K562 (cell line): ENCODE measurements at regions not wholly inside any gene's neighbourhood (a gene's known extent, or its start where the extent isn't known, plus 50 kb on each side); places are given as distances from the start of the nearest gene placed in this dataset.

Experiments
- ATAC-seq: fragments of 200-7000 bp; cut with Tn5 transposase; 3 replicates; pipeline ENCODE4 v1.9.1; 2020; ENCODE audit warnings: moderate library complexity
- BruUV-seq: library from RNA; stranded (reverse); fragments of 400-500 nt; replicated peaks from 2 replicates; lab custom pipeline; 2021; lab: Mats Ljungman, UMichigan
- CTCF ChIA-PET: fragments of 300-600 bp; formaldehyde crosslinking; extraction: SDS; loops from one replicate; lab custom pipeline; 2021; ENCODE audit warnings: low intra/inter-chr PET ratio; lab: Yijun Ruan, JAX
- POLR2A ChIA-PET: fragments of 300-600, 350-650 bp; sonication (Branson Sonifier 250); formaldehyde crosslinking; extraction: SDS; loops from one replicate; lab custom pipeline; 2021; ENCODE audit warnings: antibody characterized with exemption, inconsistent platforms; lab: Yijun Ruan, JAX
- DNase-seq, 4 experiments: peaks; one replicate each; pipeline versions ENCODE4 v3.0.0 to v3.0.0-alpha.2; 2011 to 2018; ENCODE audit warnings: low spot score in 3 of 4, mixed read lengths in 3 of 4; ENCODE audit errors: extremely low read depth in 1 of 4
- FAIRE-seq: peaks from 2 replicates; lab custom pipeline; 2011; peaks lifted over from hg19 to GRCh38; lab: Jason Lieb, UNC
- H2AFZ ChIP-seq: 2 replicates; pipeline ENCODE4 v1.6.0; 2011; ENCODE audit warnings: low read depth, low read length, control low read depth, inconsistent platforms
- H3K27ac ChIP-seq: fragments of 200-600 bp; 3 replicates; pipeline ENCODE4 v1.8.0; 2011; ENCODE audit warnings: low read depth, mild to moderate bottlenecking, control low read depth, inconsistent platforms, low read length, moderate library complexity, mixed read lengths; ENCODE audit errors: extremely low read depth
- H3K27me3 ChIP-seq, 2 experiments: fragments of 300-600 bp in 1 of 2; 2 replicates in 1 of 2; 3 replicates in 1 of 2; pipeline versions ENCODE4 v1.6.0 to v1.8.0; 2011; ENCODE audit warnings: inconsistent platforms in 2 of 2, low read length in 2 of 2, mild to moderate bottlenecking in 1 of 2, mixed read lengths in 1 of 2, moderate library complexity in 1 of 2; ENCODE audit not compliant: control insufficient read depth in 2 of 2, insufficient read depth in 2 of 2
- H3K36me3 ChIP-seq: fragments of 300-600 bp; 3 replicates; pipeline ENCODE4 v1.8.0; 2011; ENCODE audit warnings: mild to moderate bottlenecking, low read length, inconsistent platforms; ENCODE audit not compliant: control insufficient read depth, insufficient read depth
- H3K4me1 ChIP-seq, 2 experiments: fragments of 200-600 bp in 1 of 2; replicated peaks in 1 of 2; 2 replicates in 1 of 2; 3 replicates in 1 of 2; pipeline versions ENCODE4 v1.5.1 to v1.8.0; 2011; ENCODE audit warnings: inconsistent platforms in 2 of 2, low read length in 2 of 2, mild to moderate bottlenecking in 1 of 2, mixed read lengths in 1 of 2, moderate library complexity in 1 of 2; ENCODE audit not compliant: control insufficient read depth in 2 of 2, insufficient read depth in 2 of 2
- H3K4me2 ChIP-seq: 2 replicates; pipeline ENCODE4 v1.6.1; 2011; ENCODE audit warnings: low read length, control low read depth, inconsistent platforms, mixed read lengths; ENCODE audit not compliant: insufficient read depth
- H3K4me3 ChIP-seq: fragments of 200-600 bp; sonication (generic), shearing (Covaris generic); 2 replicates; pipeline ENCODE4 v1.5.1; 2016; ENCODE audit warnings: control low read depth, inconsistent platforms
- H3K79me2 ChIP-seq: fragments of 200-600 bp; 3 replicates; pipeline ENCODE4 v1.8.0; 2011; ENCODE audit warnings: low read length, inconsistent platforms; ENCODE audit not compliant: control insufficient read depth, insufficient read depth
- H3K9ac ChIP-seq, 2 experiments: 2 replicates each; pipeline versions ENCODE4 v1.6.0 to v1.6.1; 2011; ENCODE audit warnings: low read depth in 2 of 2, low read length in 2 of 2, control low read depth in 1 of 2, inconsistent platforms in 1 of 2, mild to moderate bottlenecking in 1 of 2, mixed read lengths in 1 of 2; ENCODE audit not compliant: insufficient read depth in 1 of 2
- H3K9me1 ChIP-seq: one replicate; pipeline ENCODE4 v1.6.0; 2011; ENCODE audit warnings: inconsistent platforms, mild to moderate bottlenecking, low read length, moderate library complexity; ENCODE audit not compliant: control insufficient read depth, insufficient read depth
- H3K9me3 ChIP-seq: replicated peaks from 2 replicates; pipeline ENCODE4 v1.5.1; 2011; ENCODE audit warnings: low read depth, low read length, inconsistent platforms; ENCODE audit not compliant: control insufficient read depth, insufficient read depth
- H4K20me1 ChIP-seq: replicated peaks from 2 replicates; pipeline ENCODE4 v1.6.1; 2011; ENCODE audit warnings: low read length, inconsistent platforms, mixed read lengths; ENCODE audit not compliant: control insufficient read depth, insufficient read depth
- CCAR2 ChIP-seq: fragments of 200-400 bp; formaldehyde crosslinking; IDR thresholded peaks from 2 replicates; pipeline ENCODE4 v1.6.1; 2017; ENCODE audit warnings: mild to moderate bottlenecking, low read depth, low read length
- CHD2 ChIP-seq: IDR thresholded peaks from 2 replicates; pipeline ENCODE4 v1.6.1; 2011; ENCODE audit warnings: low read depth, low read length
- HBP1 ChIP-seq: fragments of 450-650 bp; formaldehyde crosslinking; IDR thresholded peaks from 2 replicates; pipeline ENCODE4 v1.4.0; 2022; ENCODE audit warnings: missing genetic modification characterization
- HDAC3 ChIP-seq: fragments of 450-650 bp; IDR thresholded peaks from 2 replicates; pipeline ENCODE4 v1.6.1; 2018; ENCODE audit warnings: borderline replicate concordance, mild to moderate bottlenecking, moderate library complexity; ENCODE audit not compliant: partially characterized antibody
- NCOA2 ChIP-seq, 2 experiments: fragments of 450-650 bp; IDR thresholded peaks; 2 replicates each; pipeline ENCODE4 v1.6.1; 2018; ENCODE audit warnings: mild to moderate bottlenecking in 2 of 2, moderate library complexity in 1 of 2; ENCODE audit not compliant: partially characterized antibody in 2 of 2
- NFE2 ChIP-seq: IDR thresholded peaks from 2 replicates; pipeline ENCODE4 v1.6.1; 2014; ENCODE audit warnings: antibody characterized with exemption, low read depth
- NR2F6 ChIP-seq: fragments of 450-650 bp; formaldehyde crosslinking; IDR thresholded peaks from 2 replicates; pipeline ENCODE4 v1.4.0; 2020; ENCODE audit warnings: mild to moderate bottlenecking
- RFX1 ChIP-seq: fragments of 450-650 bp; IDR thresholded peaks from 2 replicates; pipeline ENCODE4 v1.6.1; 2016; ENCODE audit warnings: mild to moderate bottlenecking, moderate library complexity
- SNAPC5 ChIP-seq: fragments of 250-450 bp; sonication (Bioruptor Pico); IDR thresholded peaks from 2 replicates; pipeline ENCODE4 v1.8.0; 2021; ENCODE audit warnings: moderate library complexity, mild to moderate bottlenecking, inconsistent platforms
- SPI1 ChIP-seq: IDR thresholded peaks from 2 replicates; pipeline ENCODE4 v1.6.1; 2011; ENCODE audit warnings: low read depth, low read length, control low read depth, borderline replicate concordance
- TRIM24 ChIP-seq, 2 experiments: fragments of 450-650 bp; IDR thresholded peaks; 2 replicates each; pipeline ENCODE4 v1.6.1; 2016
- ZNF384 ChIP-seq: IDR thresholded peaks from 2 replicates; pipeline ENCODE4 v1.6.1; 2012; ENCODE audit warnings: low read depth, low read length, improper control_type of control experiment
- WGBS: fragments of 100-300 bp; shearing (Covaris generic); methylation state at CpG from one replicate; pipeline ENCODE4 v1.1.6; 2016; ENCODE audit warnings: low coverage, mixed read lengths; ENCODE audit not compliant: insufficient coverage; ENCODE audit errors: missing lambda C conversion rate; 5-methylcytosine and 5-hydroxymethylcytosine counted together
- in situ Hi-C: fragments of 300-500 bp; cut with MboI; formaldehyde crosslinking; loops from 4 replicates; pipeline ENCODE4 v1.15.0; 2018; ENCODE audit warnings: inconsistent platforms, mixed read lengths
- intact Hi-C: fragments of 100-400 bp; cut with micrococcal nuclease; formaldehyde crosslinking; loops from 2 replicates; pipeline ENCODE4 v1.14.2; 2022

GRCh38 chr1:4571263-4571662 is 83.1 kb upstream of the AJAP1 start:
- H4K20me1 ChIP-seq, result no peaks in the 10 kb centered on the region
- ATAC-seq, result no peak
- H2AFZ ChIP-seq, result no peak overlapping the region
- in situ Hi-C loops, result no loop called here
- no TSS peak for BruUV-seq
- no peaks in the 10 kb centered on the region for H3K79me2 ChIP-seq
- CTCF ChIA-PET, result no interaction called here
- no peaks in the 10 kb centered on the region for H3K9me3 ChIP-seq
- intact Hi-C loops, result no loop called here
- no peaks in the 10 kb centered on the region for H3K36me3 ChIP-seq
- H3K4me2 ChIP-seq, result no peak overlapping the region
- no peak for TF ChIP-seq HDAC3
- peak; percentile 18; the same call in 1 of the 2 replicates for TF ChIP-seq RFX1
- POLR2A ChIA-PET, result no interaction called here
- H3K27me3 ChIP-seq, result no peaks in the 10 kb centered on the region
- no peak overlapping the region for H3K4me3 ChIP-seq
- DNase-seq, result no peak
- 2% methylated on average over 6 of the region's 6 CpGs for WGBS
- no peaks in the 10 kb centered on the region for H3K4me1 ChIP-seq
- H3K9me1 ChIP-seq, result no peaks in the 10 kb centered on the region
- H3K27ac ChIP-seq, result no peak overlapping the region
- no peak overlapping the region for H3K9ac ChIP-seq
- no peak for FAIRE-seq

- H3K27ac ChIP-seq, result no peak overlapping the region
- no peak for FAIRE-seq
- in situ Hi-C loops (no loop called here), intact Hi-C loops (no loop called here)
- H3K4me3 ChIP-seq, result no peak overlapping the region
- no peak for ATAC-seq
- 2% methylated on average over 3 of the region's 3 CpGs for WGBS
- no peaks in the 10 kb centered on the region for H3K9me3 ChIP-seq
- ChIA-PET CTCF (no interaction called here), POLR2A (no interaction called here)
- H3K27me3 ChIP-seq, result no peaks in the 10 kb centered on the region
- H2AFZ ChIP-seq, result no peak overlapping the region
- no peaks in the 10 kb centered on the region for H3K79me2 ChIP-seq
- H4K20me1 ChIP-seq, result no peaks in the 10 kb centered on the region
- H3K4me1 ChIP-seq, result no peaks in the 10 kb centered on the region
- H3K4me2 ChIP-seq, result no peak overlapping the region
- no peak overlapping the region for H3K9ac ChIP-seq
- H3K36me3 ChIP-seq, result no peaks in the 10 kb centered on the region
- no peak for TF ChIP-seq NR2F6
- TF ChIP-seq NCOA2 (IDR thresholded peaks at IDR 0.05; ENCODE audit: partially characterized antibody in 2 of 2), result no peak
- no peak for TF ChIP-seq SNAPC5 (CRISPR knock-in tag)
- TF ChIP-seq CHD2, result no peak
- no peak for TF ChIP-seq SPI1
- no peak for TF ChIP-seq CCAR2
- no peak for TF ChIP-seq HBP1 (CRISPR knock-in tag)
- TF ChIP-seq TRIM24 (IDR thresholded peaks at IDR 0.05), result no peak
- TF ChIP-seq NFE2, result no peak
- TF ChIP-seq ZNF384, result no peak
- no TSS peak for BruUV-seq
- no peaks in the 10 kb centered on the region for H3K9me1 ChIP-seq
- DNase-seq, result no peak
Measured at GRCh38 chr1:4573526-4573925, 80.9 kb upstream of the AJAP1 start.
